ENCODE measurements at regions not wholly inside any gene's neighbourhood (a gene's known extent, or its start where the extent isn't known, plus 50 kb on each side); places are given as distances from the start of the nearest gene placed in this dataset.

DNA sequence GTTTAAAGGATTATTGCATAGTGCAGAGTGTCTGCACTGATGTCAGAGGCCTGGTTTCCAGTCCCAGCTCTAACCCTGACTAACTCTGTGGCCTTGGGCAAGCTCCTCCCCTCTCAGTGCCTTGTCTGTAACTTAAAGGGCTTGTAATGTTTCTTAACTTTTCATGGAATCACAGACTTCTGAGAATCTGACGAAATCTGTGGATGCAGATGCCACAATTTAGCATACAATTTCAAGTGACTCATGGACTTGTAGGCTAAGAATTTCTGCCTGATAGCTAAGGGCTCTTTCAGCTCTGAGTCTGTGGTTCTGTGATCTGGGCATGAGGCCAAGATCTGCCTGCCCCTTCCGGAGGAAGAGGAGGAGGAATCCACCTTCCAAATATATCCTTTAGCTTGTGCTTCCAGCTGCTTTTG lies 236.9 kb downstream of the AR start:
- no peak overlapping the region for H3K4me3 ChIP-seq (ENCODE audit: low read depth, low read length)
- DNase-seq (ENCODE audit: low read depth) (peak; percentile 91), FAIRE-seq (no peak)
- no peaks in the 10 kb centered on the region for H3K27me3 ChIP-seq (ENCODE audit: control insufficient read depth, insufficient read depth, low read length)
- TF ChIP-seq CTCF (IDR thresholded peaks at IDR 0.05; ENCODE audit: insufficient read depth, low read length, severe bottlenecking) = no peak
- no peaks in the 10 kb centered on the region for H3K36me3 ChIP-seq (ENCODE audit: control insufficient read depth, insufficient read depth, low read length)

DNA sequence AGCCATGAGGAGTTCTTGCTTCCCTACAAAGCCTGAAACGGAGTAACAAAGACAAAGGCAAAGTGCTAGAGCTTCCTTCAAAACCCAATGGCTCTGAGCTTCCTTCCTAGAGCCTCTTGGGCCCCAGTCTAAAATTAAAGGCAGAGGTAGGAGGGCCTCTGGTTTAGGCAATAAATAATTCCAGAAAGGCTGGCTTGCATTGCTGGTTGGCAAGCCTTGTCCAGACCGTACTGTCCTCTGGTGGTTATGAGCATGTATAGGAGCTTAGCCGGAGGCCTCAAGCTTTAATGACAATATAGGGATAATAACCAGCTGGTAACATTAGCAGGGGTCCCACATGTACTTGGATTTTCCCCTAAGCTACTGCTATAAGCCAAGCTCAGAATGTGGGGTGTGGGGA lies 237.3 kb downstream of the AR start:
- no peak for DNase-seq (ENCODE audit: low read depth)
- Histone ChIP-seq H3K36me3 (ENCODE audit: control insufficient read depth, insufficient read depth, low read length) (no peaks in the 10 kb centered on the region), H3K4me3 (ENCODE audit: low read depth, low read length) (no peak overlapping the region), H3K27me3 (ENCODE audit: control insufficient read depth, insufficient read depth, low read length) (no peaks in the 10 kb centered on the region)
- TF ChIP-seq CTCF (IDR thresholded peaks at IDR 0.05; ENCODE audit: insufficient read depth, low read length, severe bottlenecking) = peak; percentile 16
- no peak for FAIRE-seq

DNA sequence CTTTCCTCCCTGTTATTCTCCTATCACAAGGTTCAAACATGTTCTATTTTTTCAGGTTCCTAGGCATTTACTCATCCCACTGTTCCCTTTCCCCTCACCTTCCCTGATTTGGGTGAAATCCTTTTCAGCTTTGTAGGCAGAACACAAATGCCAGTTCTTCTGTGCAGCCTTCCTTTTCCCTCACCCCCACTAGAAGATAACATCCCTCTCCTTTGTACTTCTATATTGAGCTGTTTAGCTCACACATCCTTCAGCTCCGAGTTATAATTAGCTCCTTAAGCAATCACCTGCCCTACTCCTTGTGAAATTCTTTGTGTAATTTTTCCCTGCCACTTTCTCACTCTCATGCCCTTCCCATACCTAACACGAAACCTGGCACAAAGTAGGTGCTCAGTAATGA lies 240.9 kb downstream of the AR start:
- DNase-seq (ENCODE audit: low read depth) (no peak), FAIRE-seq (no peak)
- Histone ChIP-seq H3K27me3 (ENCODE audit: control insufficient read depth, insufficient read depth, low read length) (no peaks in the 10 kb centered on the region), H3K4me3 (ENCODE audit: low read depth, low read length) (no peak overlapping the region), H3K36me3 (ENCODE audit: control insufficient read depth, insufficient read depth, low read length) (no peaks in the 10 kb centered on the region)
- no peak for TF ChIP-seq CTCF (IDR thresholded peaks at IDR 0.05; ENCODE audit: insufficient read depth, low read length, severe bottlenecking)

DNA sequence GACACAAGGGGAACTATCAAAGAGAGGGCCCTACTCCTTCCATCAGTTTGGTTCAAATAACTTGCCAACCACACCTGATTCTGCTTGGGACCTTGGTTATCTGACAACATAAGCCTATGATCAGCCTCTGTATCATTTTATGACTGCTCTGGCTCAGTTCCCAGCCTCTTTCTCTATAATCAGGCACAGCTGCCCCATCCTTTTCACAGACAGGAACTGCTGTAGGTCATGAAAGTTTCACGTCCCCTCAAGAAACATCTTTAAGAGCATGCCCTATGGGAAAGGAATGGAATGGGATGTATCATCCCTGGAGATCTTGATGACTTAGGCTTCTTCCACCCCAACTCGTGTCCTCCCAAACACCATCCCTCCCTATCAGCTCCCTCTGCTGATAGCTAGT lies 243.4 kb downstream of the AR start:
- Histone ChIP-seq H3K36me3 (ENCODE audit: control insufficient read depth, insufficient read depth, low read length) (no peaks in the 10 kb centered on the region), H3K27me3 (ENCODE audit: control insufficient read depth, insufficient read depth, low read length) (no peaks in the 10 kb centered on the region), H3K4me3 (ENCODE audit: low read depth, low read length) (no peak overlapping the region)
- DNase-seq (ENCODE audit: low read depth) (no peak), FAIRE-seq (no peak)
- no peak for TF ChIP-seq CTCF (IDR thresholded peaks at IDR 0.05; ENCODE audit: insufficient read depth, low read length, severe bottlenecking)

DNA sequence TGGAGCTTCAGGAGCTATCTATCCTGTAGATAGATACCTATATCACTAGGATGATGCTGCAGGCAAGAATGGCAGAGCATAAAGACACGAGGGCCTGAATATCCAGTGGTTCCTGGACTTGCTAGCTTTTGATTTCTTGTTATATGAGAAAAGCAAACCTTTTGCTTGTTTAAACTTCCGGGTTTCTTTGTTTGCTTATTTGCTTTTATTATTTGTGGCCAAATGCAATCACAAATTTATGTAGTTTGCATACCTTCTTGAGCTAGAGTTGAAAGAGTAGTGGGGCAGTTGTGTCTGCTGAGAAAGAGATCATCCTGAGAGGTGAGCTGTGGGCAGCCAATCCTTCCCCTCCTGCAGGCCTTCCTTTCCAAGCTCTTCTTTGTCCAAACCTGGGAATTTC lies 245.7 kb downstream of the AR start:
- H3K4me3 ChIP-seq (ENCODE audit: low read depth, low read length) = no peak overlapping the region
- no peaks in the 10 kb centered on the region for H3K36me3 ChIP-seq (ENCODE audit: control insufficient read depth, insufficient read depth, low read length)
- TF ChIP-seq CTCF (IDR thresholded peaks at IDR 0.05; ENCODE audit: insufficient read depth, low read length, severe bottlenecking) = no peak
- FAIRE-seq (no peak), DNase-seq (ENCODE audit: low read depth) (no peak)
- no peaks in the 10 kb centered on the region for H3K27me3 ChIP-seq (ENCODE audit: control insufficient read depth, insufficient read depth, low read length)
